Central memory CD4-positive, alpha-beta T cell (primary cell): ENCODE measurements at regions not wholly inside any gene's neighbourhood (a gene's known extent, or its start where the extent isn't known, plus 50 kb on each side); places are given as distances from the start of the nearest gene placed in this dataset.
"Not testable (repeated sequence)": the region's sequence is repeated elsewhere in the genome, so short reads cannot be mapped to it uniquely, and the experiment has no call there.

Experiments used
- DNase-seq: peaks from one replicate; pipeline ENCODE4 v3.0.0; 2022

DNA sequence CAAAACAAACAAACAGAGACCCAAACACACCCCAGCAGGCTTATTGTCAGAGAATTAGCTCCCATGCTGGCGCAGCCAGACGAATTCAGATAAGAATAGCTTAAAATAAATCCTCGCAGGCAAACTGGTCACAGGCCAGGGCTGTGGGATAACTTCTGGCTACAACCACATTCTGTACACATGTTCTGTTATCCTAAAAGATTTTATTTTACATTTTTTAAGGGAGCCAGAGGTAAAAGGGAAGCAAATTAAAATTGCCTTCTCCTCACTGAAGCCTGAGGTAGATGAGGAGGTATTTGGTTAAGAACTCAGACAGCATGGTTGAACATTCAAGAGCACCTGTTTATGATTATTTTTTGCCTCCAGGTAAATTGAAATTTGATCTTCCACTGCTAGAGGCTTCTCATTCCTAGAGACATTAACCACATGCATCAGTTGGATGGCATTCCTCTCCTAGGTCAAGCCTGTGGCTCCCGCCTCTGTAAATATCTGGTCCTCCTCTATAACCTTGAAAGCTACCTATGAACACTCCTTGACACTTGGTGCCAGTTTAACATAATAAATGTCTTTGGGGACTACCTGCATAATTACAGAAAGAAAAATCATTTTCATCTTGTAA, 190.3 kb downstream of the SATB1 start:
- no peak for DNase-seq

DNA sequence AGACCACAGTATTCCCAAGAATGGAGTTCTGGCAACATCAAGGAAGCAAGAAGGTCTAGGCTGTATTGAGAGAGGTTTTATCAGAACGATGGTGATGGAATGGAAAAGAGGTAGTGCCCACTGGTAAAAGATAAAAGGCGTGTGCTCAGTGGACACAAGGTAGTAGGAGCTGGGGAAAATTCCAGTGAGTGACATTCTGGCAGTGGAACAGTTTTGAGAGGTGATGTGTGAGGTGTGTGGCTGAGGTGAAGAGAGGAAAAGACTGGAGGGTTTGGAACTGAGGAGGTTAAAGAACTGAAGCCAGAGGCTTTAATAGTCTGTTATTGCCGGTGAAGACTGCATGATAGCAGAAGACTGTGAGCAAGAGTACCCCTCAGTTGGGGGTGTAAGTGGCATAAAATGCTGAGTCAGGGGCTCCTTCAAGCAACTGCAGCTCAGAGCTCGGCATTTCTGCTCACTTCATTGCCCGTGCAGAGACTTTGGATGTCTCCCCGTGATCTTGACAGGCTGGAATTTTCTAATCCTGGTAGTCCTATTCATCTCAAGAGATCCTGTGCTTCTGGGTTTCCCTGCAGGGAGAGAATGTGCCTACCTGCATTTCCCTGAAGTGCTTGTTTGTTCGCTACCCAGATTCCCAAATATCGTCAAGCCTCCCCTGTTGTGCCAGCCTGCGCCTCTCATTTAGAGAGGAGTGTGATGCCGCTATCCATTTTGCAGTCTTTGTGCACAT, 191.0 kb downstream of the SATB1 start:
- no peak for DNase-seq

DNA sequence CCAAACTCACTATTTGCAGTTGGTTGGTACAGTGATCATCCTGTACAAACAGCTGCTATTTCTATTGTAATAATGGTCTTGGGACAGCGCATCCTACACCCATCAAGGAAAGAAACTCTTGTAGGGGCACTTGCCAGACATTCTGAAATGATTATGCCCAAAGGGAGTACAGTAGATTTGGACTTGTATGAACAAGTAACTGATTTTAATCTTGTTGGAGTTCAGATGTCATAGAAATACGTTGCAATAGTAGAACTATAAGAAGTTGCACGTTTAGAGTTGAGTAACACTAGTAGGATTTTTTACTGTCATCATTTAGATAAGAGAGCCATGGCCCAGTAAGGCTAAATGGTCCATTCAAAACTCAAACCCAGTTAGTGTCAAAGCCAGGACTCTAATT, 192.8 kb downstream of the SATB1 start:
- no peak for DNase-seq

- DNase-seq = no peak
These were observed 197.1 kb downstream of the SATB1 start for GRCh38 chr3:18228060-18228459.

DNA sequence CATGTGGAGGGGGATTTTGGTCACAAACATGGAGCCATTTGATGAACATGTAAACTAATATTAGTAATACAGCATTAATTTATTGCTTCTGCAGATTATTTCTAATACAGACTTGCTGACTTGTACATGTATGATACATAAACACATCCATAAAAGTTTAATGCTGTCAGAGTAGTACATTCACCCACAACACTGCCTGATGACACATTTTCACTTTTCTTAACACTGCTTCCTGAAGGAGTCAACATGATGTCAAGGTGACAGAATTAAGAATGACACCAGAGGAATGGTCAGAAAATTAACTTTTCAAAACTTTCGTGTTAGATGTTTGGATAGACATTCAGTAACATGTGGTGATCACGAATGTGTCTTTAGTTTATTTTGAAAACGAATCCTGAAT, 199.4 kb downstream of the SATB1 start:
- no peak for DNase-seq

DNA sequence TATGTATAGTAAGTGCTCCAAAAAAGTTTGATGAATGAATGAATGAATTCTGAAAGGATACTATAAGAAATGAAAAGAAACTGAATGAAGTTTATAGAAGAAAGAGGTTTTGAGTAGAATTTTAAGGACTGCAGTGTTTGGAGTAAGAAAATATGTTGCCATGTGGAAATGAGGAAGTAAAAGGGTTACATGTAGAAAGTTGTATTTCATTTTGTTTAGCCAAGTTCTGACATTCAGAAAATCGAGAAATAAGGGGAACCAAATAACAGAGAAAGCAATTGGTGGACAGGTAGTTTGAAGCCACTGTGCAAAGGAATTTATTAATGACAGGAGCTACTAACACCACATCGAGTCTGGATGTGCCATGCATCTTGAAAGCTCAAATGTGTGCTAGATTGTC, 200.7 kb downstream of the SATB1 start:
- DNase-seq = no peak

DNA sequence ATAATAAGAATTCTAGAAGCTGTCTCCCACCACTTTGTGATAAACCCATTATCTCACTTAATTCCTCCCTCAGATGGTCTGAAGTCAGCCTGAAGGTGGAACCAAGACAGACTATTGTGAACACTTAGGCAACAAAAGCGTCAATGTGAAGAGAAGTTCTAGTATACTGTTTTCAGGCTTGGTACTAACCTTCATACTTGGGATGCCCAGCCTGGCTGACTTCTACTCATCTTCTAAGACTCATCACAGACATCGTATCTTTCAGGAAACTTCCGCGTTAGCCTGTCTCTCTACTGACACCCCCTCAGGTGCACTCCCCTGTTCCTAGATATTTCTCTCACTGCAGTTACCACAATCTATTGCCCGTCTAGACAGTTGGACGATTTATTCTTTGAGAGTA, 201.2 kb downstream of the SATB1 start:
- DNase-seq = no peak

GRCh38 chr3:18223571-18223970, 201.6 kb downstream of the SATB1 start:
- no peak for DNase-seq

DNA sequence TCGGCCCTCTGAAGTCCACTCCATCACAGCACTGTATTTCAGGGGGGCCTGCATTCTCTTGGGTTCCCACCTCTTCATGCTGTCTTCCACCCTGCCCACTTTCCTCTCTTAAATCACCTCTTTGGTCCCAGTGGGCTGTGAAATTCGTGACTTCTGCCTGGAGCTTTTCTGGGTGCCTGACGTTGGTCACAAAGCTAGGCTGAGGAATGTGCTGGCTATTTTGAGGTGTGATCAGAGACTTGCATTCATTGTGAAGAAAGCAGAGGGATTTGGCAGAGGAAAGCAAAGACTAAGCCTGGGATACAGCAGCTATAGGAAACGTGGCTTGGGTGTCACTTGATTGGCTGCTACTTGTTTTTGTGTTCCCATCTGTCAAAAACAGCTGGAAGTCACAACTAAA, 202.5 kb downstream of the SATB1 start:
- DNase-seq = no peak

GRCh38 chr3:18217507-18218174, 207.5 kb downstream of the SATB1 start:
- DNase-seq = no peak

GRCh38 chr3:18216996-18217395, 208.1 kb downstream of the SATB1 start:
- DNase-seq = no peak

GRCh38 chr3:18215639-18216038, 209.5 kb downstream of the SATB1 start:
- no peak for DNase-seq

- no peak for DNase-seq
These were observed 214.0 kb downstream of the SATB1 start for GRCh38 chr3:18211116-18211515.

- DNase-seq = no peak
These were observed 216.3 kb downstream of the SATB1 start for GRCh38 chr3:18208856-18209255.

DNA sequence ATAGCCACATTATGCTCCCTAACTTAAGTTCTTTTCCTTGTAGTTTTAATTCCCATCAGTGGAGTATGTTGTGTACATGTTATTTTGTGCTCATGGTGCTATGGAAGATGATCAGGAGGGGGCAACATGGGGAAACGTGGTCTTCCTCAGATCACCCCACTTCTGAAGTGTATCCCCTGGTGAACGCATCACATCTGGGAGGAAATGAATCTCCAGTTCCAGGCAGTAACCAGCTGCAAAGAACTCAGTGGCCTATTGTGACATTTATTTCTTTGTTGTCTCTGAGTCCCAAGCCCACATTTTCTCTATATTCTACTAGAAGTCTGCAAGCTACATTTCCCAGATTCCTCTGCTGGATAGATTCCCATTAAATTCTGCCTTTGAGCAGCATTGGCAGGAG, 217.0 kb downstream of the SATB1 start:
- no peak for DNase-seq

- no peak for DNase-seq
These were observed 217.9 kb downstream of the SATB1 start for GRCh38 chr3:18207226-18207625.

- DNase-seq = not testable (repeated sequence)
These were observed 219.4 kb downstream of the SATB1 start for GRCh38 chr3:18205701-18206100.

GRCh38 chr3:18201315-18201714, 223.8 kb downstream of the SATB1 start:
- DNase-seq = no peak

DNA sequence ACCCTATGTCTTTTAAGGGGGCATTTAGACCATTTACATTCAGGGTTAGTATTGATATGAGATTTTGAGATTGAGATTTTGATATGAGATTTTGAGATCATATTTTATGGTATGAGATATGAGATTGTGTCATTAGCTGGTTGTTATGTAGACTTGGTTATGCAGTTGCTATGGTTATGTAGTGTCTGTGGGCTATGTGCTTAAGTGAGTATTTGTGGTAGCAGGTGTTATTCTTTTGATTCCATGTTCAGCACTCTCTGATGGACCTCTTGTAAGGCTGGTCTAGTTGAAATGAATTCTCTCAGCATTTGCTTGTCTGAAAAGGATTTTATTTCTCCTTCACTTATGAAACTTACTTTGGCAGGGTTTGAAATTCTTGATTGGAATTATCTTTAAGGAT, 225.4 kb downstream of the SATB1 start:
- DNase-seq = no peak

- DNase-seq = no peak
These were observed 229.3 kb downstream of the SATB1 start for GRCh38 chr3:18195836-18196235.

- DNase-seq = no peak
These were observed 230.7 kb downstream of the SATB1 start for GRCh38 chr3:18194431-18194830.

GRCh38 chr3:18190646-18191045, 234.5 kb downstream of the SATB1 start:
- no peak for DNase-seq

DNA sequence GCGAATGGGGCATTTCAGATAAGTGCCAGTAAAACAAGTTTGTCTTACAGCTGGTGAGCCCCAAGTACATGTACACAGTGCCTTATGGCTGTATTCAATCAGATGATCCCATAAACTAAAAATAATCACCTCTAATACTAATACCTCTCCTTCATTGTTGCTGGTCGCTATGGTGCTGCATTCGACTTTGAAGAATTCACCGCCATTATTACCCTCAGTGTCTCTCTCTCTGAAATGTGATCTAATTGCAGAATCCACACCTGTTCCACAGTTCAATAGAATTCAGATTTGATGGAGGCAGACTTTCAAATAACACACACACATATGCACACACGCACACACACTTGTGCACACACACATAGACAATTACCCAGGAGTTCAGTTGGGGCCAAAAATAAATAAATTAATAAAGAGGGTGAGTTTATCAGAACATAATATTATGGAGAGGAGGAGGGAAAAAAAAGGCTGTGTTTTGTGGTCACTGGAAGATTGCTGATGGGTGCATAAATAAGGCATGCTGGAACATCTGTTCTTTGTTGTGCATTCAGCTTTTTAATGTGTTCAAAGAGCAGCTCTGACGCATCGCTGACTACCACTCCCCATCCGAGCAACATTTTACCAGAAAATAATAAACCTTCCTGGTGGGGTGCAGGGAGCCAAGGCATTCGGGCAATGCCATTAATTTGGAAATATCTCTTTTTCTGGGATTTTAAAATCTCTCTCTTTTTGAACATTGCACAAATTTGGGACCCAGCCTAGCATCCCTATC, 235.7 kb downstream of the SATB1 start:
- DNase-seq = no peak

DNA sequence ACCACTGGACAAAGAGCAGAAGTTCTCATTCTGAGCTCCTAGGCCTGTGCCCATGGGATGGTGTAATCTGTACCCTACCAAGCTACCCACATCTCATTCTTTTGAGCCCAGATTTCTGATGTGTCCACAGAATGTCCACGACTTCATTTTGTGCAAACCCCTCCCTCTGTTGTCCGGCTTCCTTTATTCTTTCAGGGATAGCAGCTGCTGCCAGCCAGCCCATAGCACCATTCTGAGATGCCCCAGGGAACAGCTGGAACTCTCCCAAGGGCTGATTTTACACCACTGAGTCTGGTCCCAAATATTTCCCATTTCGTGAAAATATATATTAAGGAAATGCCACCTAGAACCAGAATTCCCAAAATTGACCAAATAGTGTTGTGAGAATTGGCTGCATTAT, 236.6 kb downstream of the SATB1 start:
- DNase-seq = no peak
